ENCODE measurements at regions not wholly inside any gene's neighbourhood (a gene's known extent, or its start where the extent isn't known, plus 50 kb on each side); places are given as distances from the start of the nearest gene placed in this dataset.

- TF ChIP-seq CTCF (IDR thresholded peaks at IDR 0.05) (no peak), POLR2A (IDR thresholded peaks at IDR 0.05) (no peak)
These were observed 249.2 kb upstream of the PWP1 start for GRCh38 chr12:107436376-107436775.

Measured in Peyer's patch (tissue), 4 donors.